Body of pancreas (tissue), 4 donors: ENCODE measurements at regions not wholly inside any gene's neighbourhood (a gene's known extent, or its start where the extent isn't known, plus 50 kb on each side); places are given as distances from the start of the nearest gene placed in this dataset.

Experiments
- POLR2A ChIP-seq, 3 donors: fragments of 450-650 bp; IDR thresholded peaks; one replicate each; pipeline ENCODE4 v1.6.1; 2016; ENCODE audit warnings: antibody characterized with exemption in 3 of 3, mild to moderate bottlenecking in 2 of 3
- TF ChIP-seq, protein P1 (sequence below), 7 experiments: fragments of 450-650 bp in 4 of 7; fragments of 200-600 bp in 3 of 7; sonication (generic) in 3 of 7; IDR thresholded peaks; one replicate each; pipeline ENCODE4 v1.5.1; 2016 to 2019; ENCODE audit warnings: antibody characterized with exemption in 7 of 7

DNA sequence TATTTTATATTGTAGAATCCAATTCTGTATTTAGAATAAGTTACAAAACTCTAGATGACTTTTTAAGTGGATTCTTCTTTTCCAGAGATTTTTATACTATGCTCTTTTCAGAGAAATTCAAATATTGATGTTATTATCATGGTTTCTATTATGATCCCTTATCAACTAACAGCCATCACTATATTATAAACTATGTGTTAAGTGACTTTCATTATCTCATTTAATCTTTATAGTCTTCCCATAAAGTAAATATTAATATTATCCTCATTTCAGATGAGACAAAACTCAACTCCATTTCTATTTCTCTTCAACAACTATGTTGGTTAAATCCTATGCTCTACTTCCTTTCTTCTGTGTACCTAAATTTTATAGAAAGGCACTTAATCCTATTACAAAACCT, 132.6 kb downstream of the ANKRD50 start:
- TF ChIP-seq, protein P1, sequence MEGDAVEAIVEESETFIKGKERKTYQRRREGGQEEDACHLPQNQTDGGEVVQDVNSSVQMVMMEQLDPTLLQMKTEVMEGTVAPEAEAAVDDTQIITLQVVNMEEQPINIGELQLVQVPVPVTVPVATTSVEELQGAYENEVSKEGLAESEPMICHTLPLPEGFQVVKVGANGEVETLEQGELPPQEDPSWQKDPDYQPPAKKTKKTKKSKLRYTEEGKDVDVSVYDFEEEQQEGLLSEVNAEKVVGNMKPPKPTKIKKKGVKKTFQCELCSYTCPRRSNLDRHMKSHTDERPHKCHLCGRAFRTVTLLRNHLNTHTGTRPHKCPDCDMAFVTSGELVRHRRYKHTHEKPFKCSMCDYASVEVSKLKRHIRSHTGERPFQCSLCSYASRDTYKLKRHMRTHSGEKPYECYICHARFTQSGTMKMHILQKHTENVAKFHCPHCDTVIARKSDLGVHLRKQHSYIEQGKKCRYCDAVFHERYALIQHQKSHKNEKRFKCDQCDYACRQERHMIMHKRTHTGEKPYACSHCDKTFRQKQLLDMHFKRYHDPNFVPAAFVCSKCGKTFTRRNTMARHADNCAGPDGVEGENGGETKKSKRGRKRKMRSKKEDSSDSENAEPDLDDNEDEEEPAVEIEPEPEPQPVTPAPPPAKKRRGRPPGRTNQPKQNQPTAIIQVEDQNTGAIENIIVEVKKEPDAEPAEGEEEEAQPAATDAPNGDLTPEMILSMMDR (IDR thresholded peaks at IDR 0.05): no peak
- no peak for TF ChIP-seq POLR2A (IDR thresholded peaks at IDR 0.05)
